IMR-90 (cell line): ENCODE measurements at regions not wholly inside any gene's neighbourhood (a gene's known extent, or its start where the extent isn't known, plus 50 kb on each side); places are given as distances from the start of the nearest gene placed in this dataset.
A peak's percentile ranks its signal among the peaks of the same experiment; 100 is the strongest.

Source experiments
- ATAC-seq: fragments of 200-7000 bp; cut with Tn5 transposase; 2 replicates; pipeline ENCODE4 v1.9.1; 2020; ENCODE audit warnings: low read depth, mild to moderate bottlenecking, moderate library complexity
- BruUV-seq: library from RNA; stranded (reverse); fragments of 400-500 nt; replicated peaks from 2 replicates; lab custom pipeline; 2021; lab: Mats Ljungman, UMichigan
- CTCF ChIA-PET: fragments of 300-600 bp; formaldehyde crosslinking; extraction: SDS; loops from one replicate; lab custom pipeline; 2021; ENCODE audit warnings: antibody characterized with exemption; lab: Yijun Ruan, JAX
- POLR2A ChIA-PET: fragments of 300-600 bp; sonication (Branson Sonifier 250); formaldehyde crosslinking; loops from one replicate; lab custom pipeline; 2022; ENCODE audit warnings: antibody characterized with exemption; ENCODE audit not compliant: unreplicated experiment; lab: Charles Lee
- DNase-seq: peaks from one replicate; pipeline ENCODE4 v3.0.0; 2013
- H2AFZ ChIP-seq: replicated peaks from 2 replicates; pipeline ENCODE3; 2013; ENCODE audit warnings: low read length, mild to moderate bottlenecking; ENCODE audit not compliant: poor library complexity
- H2AK5ac ChIP-seq: 2 replicates; pipeline ENCODE4 v1.6.1; 2013; ENCODE audit warnings: low read depth, low read length, inconsistent platforms
- H2AK9ac ChIP-seq: replicated peaks from 2 replicates; pipeline ENCODE3; 2013; ENCODE audit warnings: mild to moderate bottlenecking, low read depth, low read length, moderate library complexity; ENCODE audit not compliant: poor library complexity
- H2BK120ac ChIP-seq: 2 replicates; pipeline ENCODE4 v1.6.1; 2013; ENCODE audit warnings: low read depth, low read length, inconsistent platforms
- H2BK15ac ChIP-seq: 3 replicates; pipeline ENCODE4 v1.6.1; 2013; ENCODE audit warnings: low read depth, low read length, inconsistent platforms
- H2BK20ac ChIP-seq: 2 replicates; pipeline ENCODE4 v1.6.1; 2013; ENCODE audit warnings: low read depth, mild to moderate bottlenecking, inconsistent platforms, low read length, moderate library complexity
- H2BK5ac ChIP-seq: 2 replicates; pipeline ENCODE4 v1.6.1; 2013; ENCODE audit warnings: mild to moderate bottlenecking, low read depth, low read length, inconsistent platforms; ENCODE audit not compliant: poor library complexity, severe bottlenecking
- H3K14ac ChIP-seq: replicated peaks from 2 replicates; pipeline ENCODE4 v1.6.1; 2013; ENCODE audit warnings: low read depth, low read length, inconsistent platforms
- H3K18ac ChIP-seq: 2 replicates; pipeline ENCODE4 v1.6.1; 2013; ENCODE audit warnings: low read depth, low read length, control low read depth
- H3K23ac ChIP-seq: 2 replicates; pipeline ENCODE4 v1.6.1; 2013; ENCODE audit warnings: low read depth, low read length, inconsistent platforms
- H3K27ac ChIP-seq: 2 replicates; pipeline ENCODE4 v1.5.1; 2013; ENCODE audit warnings: mild to moderate bottlenecking, control low read depth, low read length; ENCODE audit not compliant: insufficient read depth
- H3K27me3 ChIP-seq: 2 replicates; pipeline ENCODE4 v1.6.1; 2013; ENCODE audit warnings: low read length; ENCODE audit not compliant: control insufficient read depth, insufficient read depth
- H3K36me3 ChIP-seq: 2 replicates; pipeline ENCODE4 v1.6.1; 2013; ENCODE audit warnings: low read length, mixed read lengths; ENCODE audit not compliant: control insufficient read depth, insufficient read depth
- H3K4ac ChIP-seq: 2 replicates; pipeline ENCODE4 v1.6.1; 2013; ENCODE audit warnings: low read depth, low read length, inconsistent platforms
- H3K4me1 ChIP-seq: 2 replicates; pipeline ENCODE4 v1.6.1; 2013; ENCODE audit warnings: low read length, mixed read lengths; ENCODE audit not compliant: control insufficient read depth, insufficient read depth
- H3K4me2 ChIP-seq: 2 replicates; pipeline ENCODE4 v1.6.1; 2013; ENCODE audit warnings: low read depth, mild to moderate bottlenecking, control low read depth, low read length, moderate library complexity
- H3K4me3 ChIP-seq: 2 replicates; pipeline ENCODE4 v1.5.1; 2013; ENCODE audit warnings: low read depth, mild to moderate bottlenecking, control low read depth, low read length, moderate library complexity; ENCODE audit not compliant: insufficient read depth
- H3K56ac ChIP-seq: 2 replicates; pipeline ENCODE4 v1.6.1; 2013; ENCODE audit warnings: low read length, inconsistent platforms; ENCODE audit not compliant: insufficient read depth; ENCODE audit errors: extremely low read depth
- H3K79me1 ChIP-seq, 2 experiments: 2 replicates each; pipeline ENCODE4 v1.6.1; 2013; ENCODE audit warnings: low read length in 2 of 2, inconsistent platforms in 1 of 2, low read depth in 1 of 2
- H3K9ac ChIP-seq: 2 replicates; pipeline ENCODE4 v1.6.1; 2013; ENCODE audit warnings: low read depth, low read length, control low read depth
- H3K9me1 ChIP-seq: 2 replicates; pipeline ENCODE4 v1.6.1; 2013; ENCODE audit warnings: low read length, inconsistent platforms; ENCODE audit not compliant: insufficient read depth
- H3K9me3 ChIP-seq: 2 replicates; pipeline ENCODE4 v1.6.1; 2013; ENCODE audit warnings: low read length; ENCODE audit not compliant: control insufficient read depth, insufficient read depth
- H4K20me1 ChIP-seq: 2 replicates; pipeline ENCODE4 v1.6.1; 2013; ENCODE audit warnings: low read length, inconsistent platforms; ENCODE audit not compliant: insufficient read depth
- H4K5ac ChIP-seq: 2 replicates; pipeline ENCODE4 v1.6.1; 2013; ENCODE audit warnings: mild to moderate bottlenecking, low read depth, low read length, control low read depth
- H4K8ac ChIP-seq, 2 experiments: 2 replicates each; pipeline ENCODE4 v1.6.1; 2013; ENCODE audit warnings: low read depth in 2 of 2, low read length in 2 of 2, control low read depth in 1 of 2, inconsistent platforms in 1 of 2
- H4K91ac ChIP-seq: 2 replicates; pipeline ENCODE4 v1.6.1; 2013; ENCODE audit warnings: low read depth, low read length, inconsistent platforms; ENCODE audit not compliant: insufficient read depth
- POLR2A ChIP-seq: IDR thresholded peaks from 2 replicates; pipeline ENCODE4 v1.6.1; 2012; ENCODE audit warnings: mild to moderate bottlenecking, low read depth, low read length
- WGBS, 2 experiments: methylation state at CpG; one replicate each; pipeline versions ENCODE4 v1.1.5 to v1.1.7; 2013; ENCODE audit warnings: missing lambda C conversion rate in 2 of 2; ENCODE audit not compliant: insufficient read length in 1 of 2; ENCODE audit errors: extremely low coverage in 2 of 2; 5-methylcytosine and 5-hydroxymethylcytosine counted together
- dilution Hi-C: fragments of 300-500 bp; cut with HindIII; formaldehyde crosslinking; loops from one replicate; pipeline ENCODE4 v1.14.3; 2018; ENCODE audit warnings: low sequenced_read_pairs; ENCODE audit not compliant: unreplicated experiment
- in situ Hi-C: fragments of 300-500 bp; cut with MboI; formaldehyde crosslinking; loops from 3 replicates; pipeline ENCODE4 v1.14.3; 2019; ENCODE audit warnings: low sequenced_read_pairs, inconsistent platforms, mixed read lengths
- intact Hi-C: fragments of 100-400 bp; cut with micrococcal nuclease; formaldehyde crosslinking; loops from 2 replicates; pipeline ENCODE4 v1.10.0; 2022

DNA sequence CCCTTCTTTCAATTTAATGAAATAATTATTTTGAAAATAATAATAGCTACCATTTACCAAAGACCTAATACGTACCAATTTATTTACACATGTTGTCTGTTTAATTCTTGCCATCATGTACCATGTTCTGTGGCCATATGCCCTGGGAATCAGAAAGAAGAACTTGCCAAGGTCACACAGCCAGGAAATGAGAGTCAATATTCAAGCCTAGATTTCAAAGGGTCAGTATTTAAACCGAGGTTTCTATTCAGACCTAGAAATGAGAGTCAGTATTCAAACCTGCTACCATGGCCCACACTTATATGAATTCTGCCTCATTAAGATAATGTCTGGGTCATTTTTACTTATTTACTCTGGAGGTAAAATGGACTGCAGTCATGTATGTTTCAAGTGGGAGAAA lies 103.6 kb upstream of the TBL1XR1 start:
- Histone ChIP-seq H3K18ac (no peak overlapping the region), H3K14ac (no peak overlapping the region), H3K79me1 (no peaks in the 10 kb centered on the region), H3K4me2 (no peak overlapping the region), H4K8ac (no peak overlapping the region), H3K4me3 (no peak overlapping the region), H2BK5ac (no peak overlapping the region), H2BK15ac (0 out of 3 replicates have a peak overlapping the region, but pooled peaks have one; percentile 74), H3K56ac (no peak overlapping the region), H3K27me3 (no peaks in the 10 kb centered on the region), H4K5ac (no peak overlapping the region), H3K9me1 (no peaks in the 10 kb centered on the region), H2AK9ac (no peak overlapping the region), H3K27ac (no peak overlapping the region), H4K20me1 (no peaks in the 10 kb centered on the region), H2AFZ (no peak overlapping the region), H2AK5ac (no peak overlapping the region), H2BK120ac (no peak overlapping the region), H2BK20ac (no peak overlapping the region), H3K4me1 (peaks cover 4% of the 10 kb centered on the region), H3K23ac (no peak overlapping the region), H3K4ac (no peak overlapping the region), H3K9me3 (no peaks in the 10 kb centered on the region), H4K91ac (no peak overlapping the region), H3K9ac (no peak overlapping the region), H3K36me3 (no peaks in the 10 kb centered on the region)
- ATAC-seq (no peak), DNase-seq (no peak)
- no TSS peak for BruUV-seq
- ChIA-PET POLR2A (no interaction called here), CTCF (no interaction called here)
- TF ChIP-seq POLR2A, result no peak
- 100% methylated on average over 1 of the region's 2 CpGs; no CpG with 5 or more reads in 1 of the 2 experiments for WGBS, 2 experiments
- dilution Hi-C loops (no loop called here), in situ Hi-C loops (no loop called here), intact Hi-C loops (no loop called here)
